ENCODE measurements at regions not wholly inside any gene's neighbourhood (a gene's known extent, or its start where the extent isn't known, plus 50 kb on each side); places are given as distances from the start of the nearest gene placed in this dataset.
"Not testable (repeated sequence)": the region's sequence is repeated elsewhere in the genome, so short reads cannot be mapped to it uniquely, and the experiment has no call there.

- ATAC-seq (ENCODE audit: low read depth); dilution Hi-C loops (cut with HindIII; ENCODE audit: low sequenced_read_pairs, unreplicated experiment); DNase-seq; H2AK9ac ChIP-seq (replicated peaks; ENCODE audit: low read depth, low read length, poor library complexity); BruUV-seq (replicated peaks); H3K36me3 ChIP-seq (ENCODE audit: control insufficient read depth, insufficient read depth, low read length); POLR2A ChIA-PET (ENCODE audit: unreplicated experiment); H2AK5ac ChIP-seq (ENCODE audit: low read depth, low read length); H4K5ac ChIP-seq (ENCODE audit: low read depth, low read length); H3K4me1 ChIP-seq (ENCODE audit: control insufficient read depth, insufficient read depth, low read length); H3K9me1 ChIP-seq (ENCODE audit: insufficient read depth, low read length); in situ Hi-C loops (cut with MboI; ENCODE audit: low sequenced_read_pairs); H3K56ac ChIP-seq (ENCODE audit: extremely low read depth, insufficient read depth, low read length); H3K4ac ChIP-seq (ENCODE audit: low read depth, low read length); H2AFZ ChIP-seq (replicated peaks; ENCODE audit: low read length, poor library complexity); H3K4me3 ChIP-seq (ENCODE audit: insufficient read depth, low read depth, low read length); H3K9ac ChIP-seq (ENCODE audit: low read depth, low read length); CTCF ChIA-PET; H3K79me1 ChIP-seq (ENCODE audit: low read depth in 1 of 2, low read length in 2 of 2); H4K20me1 ChIP-seq (ENCODE audit: insufficient read depth, low read length); intact Hi-C loops (cut with micrococcal nuclease); H3K23ac ChIP-seq (ENCODE audit: low read depth, low read length); H3K14ac ChIP-seq (replicated peaks; ENCODE audit: low read depth, low read length); H3K27ac ChIP-seq (ENCODE audit: insufficient read depth, low read length); H3K27me3 ChIP-seq (ENCODE audit: control insufficient read depth, insufficient read depth, low read length); H3K9me3 ChIP-seq (ENCODE audit: control insufficient read depth, insufficient read depth, low read length); H3K18ac ChIP-seq (ENCODE audit: low read depth, low read length); H4K91ac ChIP-seq (ENCODE audit: insufficient read depth, low read depth, low read length); H3K4me2 ChIP-seq (ENCODE audit: low read depth, low read length); H2BK15ac ChIP-seq (ENCODE audit: low read depth, low read length); H4K8ac ChIP-seq (ENCODE audit: low read depth in 2 of 2, low read length in 2 of 2); H2BK120ac ChIP-seq (ENCODE audit: low read depth, low read length); H2BK5ac ChIP-seq (ENCODE audit: low read depth, low read length, poor library complexity, severe bottlenecking); H2BK20ac ChIP-seq (ENCODE audit: low read depth, low read length): not testable (repeated sequence)
- no CpG with 5 or more reads among the region's 2 CpGs for WGBS, 2 experiments (ENCODE audit: extremely low coverage in 2 of 2, insufficient read length in 1 of 2)
Measured at GRCh38 chr13:111777351-111777750, 289.6 kb upstream of the SOX1 start.

- H2BK120ac ChIP-seq (ENCODE audit: low read depth, low read length); H2BK5ac ChIP-seq (ENCODE audit: low read depth, low read length, poor library complexity, severe bottlenecking); H2AK9ac ChIP-seq (replicated peaks; ENCODE audit: low read depth, low read length, poor library complexity); H3K14ac ChIP-seq (replicated peaks; ENCODE audit: low read depth, low read length); H2AK5ac ChIP-seq (ENCODE audit: low read depth, low read length); H3K27ac ChIP-seq (ENCODE audit: insufficient read depth, low read length); H3K27me3 ChIP-seq (ENCODE audit: control insufficient read depth, insufficient read depth, low read length); H3K9me1 ChIP-seq (ENCODE audit: insufficient read depth, low read length); BruUV-seq (replicated peaks); dilution Hi-C loops (cut with HindIII; ENCODE audit: low sequenced_read_pairs, unreplicated experiment); H4K91ac ChIP-seq (ENCODE audit: insufficient read depth, low read depth, low read length); H4K5ac ChIP-seq (ENCODE audit: low read depth, low read length); H3K79me1 ChIP-seq (ENCODE audit: low read depth in 1 of 2, low read length in 2 of 2); H4K8ac ChIP-seq (ENCODE audit: low read depth in 2 of 2, low read length in 2 of 2); H3K56ac ChIP-seq (ENCODE audit: extremely low read depth, insufficient read depth, low read length); H2BK15ac ChIP-seq (ENCODE audit: low read depth, low read length); POLR2A ChIA-PET (ENCODE audit: unreplicated experiment); H3K23ac ChIP-seq (ENCODE audit: low read depth, low read length); H2AFZ ChIP-seq (replicated peaks; ENCODE audit: low read length, poor library complexity); H4K20me1 ChIP-seq (ENCODE audit: insufficient read depth, low read length); H3K4me1 ChIP-seq (ENCODE audit: control insufficient read depth, insufficient read depth, low read length); H3K36me3 ChIP-seq (ENCODE audit: control insufficient read depth, insufficient read depth, low read length); H2BK20ac ChIP-seq (ENCODE audit: low read depth, low read length); H3K4me2 ChIP-seq (ENCODE audit: low read depth, low read length); H3K18ac ChIP-seq (ENCODE audit: low read depth, low read length); H3K4me3 ChIP-seq (ENCODE audit: insufficient read depth, low read depth, low read length); H3K4ac ChIP-seq (ENCODE audit: low read depth, low read length); DNase-seq; H3K9me3 ChIP-seq (ENCODE audit: control insufficient read depth, insufficient read depth, low read length); in situ Hi-C loops (cut with MboI; ENCODE audit: low sequenced_read_pairs); CTCF ChIA-PET; H3K9ac ChIP-seq (ENCODE audit: low read depth, low read length); intact Hi-C loops (cut with micrococcal nuclease); ATAC-seq (ENCODE audit: low read depth): not testable (repeated sequence)
- WGBS, 2 experiments (ENCODE audit: extremely low coverage in 2 of 2, insufficient read length in 1 of 2) = no CpG with 5 or more reads among the region's 12 CpGs
Measured at GRCh38 chr13:111781395-111781794, 285.6 kb upstream of the SOX1 start.
